ENCODE measurements at regions not wholly inside any gene's neighbourhood (a gene's known extent, or its start where the extent isn't known, plus 50 kb on each side); places are given as distances from the start of the nearest gene placed in this dataset.

GRCh38 chr7:130899071-130899560, 165.1 kb upstream of the KLF14 start:
- TF ChIP-seq POLR2A (IDR thresholded peaks at IDR 0.05; ENCODE audit: low read depth, low read length) (no peak), POLR2AphosphoS5 (IDR thresholded peaks at IDR 0.05; ENCODE audit: low read depth, low read length) (no peak)

Measured in GM12892 (cell line).